MM.1S (cell line): ENCODE measurements at regions not wholly inside any gene's neighbourhood (a gene's known extent, or its start where the extent isn't known, plus 50 kb on each side); places are given as distances from the start of the nearest gene placed in this dataset.

Source experiments
- CTCF ChIP-seq: fragments of 300-600 bp; sonication (generic); IDR thresholded peaks from 2 replicates; pipeline ENCODE4 v1.5.1; 2016; ENCODE audit warnings: antibody characterized with exemption, low read length, mixed read lengths
- EZH2 ChIP-seq: fragments of 300-600 bp; sonication (generic); optimal IDR thresholded peaks from 2 replicates; pipeline ENCODE3; 2017; ENCODE audit warnings: low read depth, mild to moderate bottlenecking, antibody characterized with exemption, low read length, mixed read lengths
- EZH2phosphoT487 ChIP-seq: fragments of 300-600 bp; sonication (generic); IDR thresholded peaks from 2 replicates; pipeline ENCODE4 v1.6.1; 2018; ENCODE audit warnings: antibody characterized with exemption, low read length

GRCh38 chr10:29845166-29845565 lies 210.4 kb upstream of the SVIL start:
- TF ChIP-seq CTCF: no peak
- TF ChIP-seq EZH2phosphoT487: no peak
- TF ChIP-seq EZH2: no peak
